GM10266 (cell line): ENCODE measurements at regions not wholly inside any gene's neighbourhood (a gene's known extent, or its start where the extent isn't known, plus 50 kb on each side); places are given as distances from the start of the nearest gene placed in this dataset.
A peak's percentile ranks its signal among the peaks of the same experiment; 100 is the strongest.

ENCODE experiments used
- DNase-seq: peaks from one replicate; pipeline ENCODE4 v3.0.0; 2012; ENCODE audit errors: extremely low spot score
- TF ChIP-seq, protein P1 (sequence below): IDR thresholded peaks from 2 replicates; pipeline ENCODE4 v1.5.1; 2012; ENCODE audit warnings: mild to moderate bottlenecking, low read depth; ENCODE audit not compliant: control insufficient read depth, insufficient read depth; ENCODE audit errors: missing control alignments

DNA sequence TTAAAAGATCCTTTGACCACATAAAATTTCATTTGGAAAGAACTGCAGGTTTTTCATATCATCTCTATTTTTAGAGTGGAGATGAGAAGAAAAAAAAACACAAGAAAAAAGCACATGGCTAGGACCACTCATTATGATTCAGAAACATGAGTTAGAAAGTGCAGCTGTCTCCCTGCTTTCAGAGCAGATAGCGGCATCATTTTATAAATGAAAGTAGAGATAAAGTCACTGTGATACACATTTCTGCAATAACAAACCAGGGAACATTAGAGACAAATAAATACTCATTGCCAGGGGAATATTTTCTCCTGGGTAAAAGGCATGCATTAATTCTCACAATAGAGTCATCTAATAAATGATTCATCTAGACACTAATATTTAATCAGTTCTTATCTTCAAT lies 87.5 kb upstream of the PLPPR4 start:
- no peak for DNase-seq
- TF ChIP-seq, protein P1, sequence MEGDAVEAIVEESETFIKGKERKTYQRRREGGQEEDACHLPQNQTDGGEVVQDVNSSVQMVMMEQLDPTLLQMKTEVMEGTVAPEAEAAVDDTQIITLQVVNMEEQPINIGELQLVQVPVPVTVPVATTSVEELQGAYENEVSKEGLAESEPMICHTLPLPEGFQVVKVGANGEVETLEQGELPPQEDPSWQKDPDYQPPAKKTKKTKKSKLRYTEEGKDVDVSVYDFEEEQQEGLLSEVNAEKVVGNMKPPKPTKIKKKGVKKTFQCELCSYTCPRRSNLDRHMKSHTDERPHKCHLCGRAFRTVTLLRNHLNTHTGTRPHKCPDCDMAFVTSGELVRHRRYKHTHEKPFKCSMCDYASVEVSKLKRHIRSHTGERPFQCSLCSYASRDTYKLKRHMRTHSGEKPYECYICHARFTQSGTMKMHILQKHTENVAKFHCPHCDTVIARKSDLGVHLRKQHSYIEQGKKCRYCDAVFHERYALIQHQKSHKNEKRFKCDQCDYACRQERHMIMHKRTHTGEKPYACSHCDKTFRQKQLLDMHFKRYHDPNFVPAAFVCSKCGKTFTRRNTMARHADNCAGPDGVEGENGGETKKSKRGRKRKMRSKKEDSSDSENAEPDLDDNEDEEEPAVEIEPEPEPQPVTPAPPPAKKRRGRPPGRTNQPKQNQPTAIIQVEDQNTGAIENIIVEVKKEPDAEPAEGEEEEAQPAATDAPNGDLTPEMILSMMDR, result no peak

DNA sequence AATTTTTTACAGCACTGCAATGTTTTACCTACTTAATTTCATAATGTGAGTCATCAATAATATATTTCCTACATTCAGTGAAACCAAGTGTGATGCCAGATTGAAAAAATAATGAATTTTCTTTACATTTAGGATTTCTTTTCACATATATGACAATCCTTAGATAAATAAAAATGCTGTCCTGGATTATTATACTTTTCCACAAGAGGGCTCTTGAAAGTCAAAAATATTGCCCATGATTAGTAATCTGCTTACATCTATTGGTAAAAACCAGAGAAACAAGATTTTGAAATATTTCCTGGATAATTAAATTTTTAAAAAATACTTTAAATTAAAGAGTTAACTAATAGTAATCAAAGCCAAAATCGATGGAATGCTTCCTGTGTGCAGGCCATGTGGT lies 86.8 kb upstream of the PLPPR4 start:
- TF ChIP-seq, protein P1, result no peak
- DNase-seq, result no peak

DNA sequence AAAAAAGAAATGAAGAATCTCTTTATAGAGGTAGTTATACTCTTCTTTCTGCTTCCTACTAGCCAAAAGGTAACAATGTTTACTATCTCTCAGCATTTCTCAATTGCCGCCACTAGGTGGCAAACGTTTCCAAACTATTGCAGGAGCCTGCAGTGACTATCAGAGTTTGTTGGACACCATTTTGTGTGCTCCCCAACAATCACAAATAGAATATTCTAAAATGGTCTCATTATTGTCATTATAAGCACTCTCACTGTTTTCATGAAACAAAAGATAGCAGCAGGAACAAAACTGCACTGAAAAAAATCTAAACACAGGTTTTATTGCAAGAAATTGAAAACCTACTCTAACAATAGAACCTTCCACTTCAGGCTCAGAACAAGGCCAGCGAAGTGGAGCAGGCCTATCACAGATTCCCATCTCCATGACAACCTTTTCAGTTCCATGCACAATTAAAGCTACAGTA lies 83.9 kb upstream of the PLPPR4 start:
- TF ChIP-seq, protein P1, result peak; percentile 76
- DNase-seq, result peak; percentile 43

DNA sequence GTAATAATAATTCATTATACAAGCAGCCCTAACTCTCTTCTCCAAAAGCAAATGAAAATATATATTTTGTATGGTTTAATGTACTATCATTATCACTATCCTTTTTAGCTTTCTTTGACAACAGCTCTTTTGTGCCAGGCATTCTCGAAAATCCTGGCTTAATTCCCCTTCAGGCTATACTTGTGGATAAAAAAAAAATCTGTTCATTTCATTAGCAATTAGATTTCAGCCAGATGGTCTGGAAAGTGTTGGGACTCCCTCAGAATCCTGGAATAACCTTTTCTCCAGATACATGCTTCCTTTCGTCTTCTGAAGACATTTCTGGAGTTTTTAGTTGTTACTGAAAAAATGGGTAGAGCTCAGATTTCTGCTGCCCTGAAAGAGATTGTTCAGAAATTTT lies 83.4 kb upstream of the PLPPR4 start:
- TF ChIP-seq, protein P1, result no peak

DNA sequence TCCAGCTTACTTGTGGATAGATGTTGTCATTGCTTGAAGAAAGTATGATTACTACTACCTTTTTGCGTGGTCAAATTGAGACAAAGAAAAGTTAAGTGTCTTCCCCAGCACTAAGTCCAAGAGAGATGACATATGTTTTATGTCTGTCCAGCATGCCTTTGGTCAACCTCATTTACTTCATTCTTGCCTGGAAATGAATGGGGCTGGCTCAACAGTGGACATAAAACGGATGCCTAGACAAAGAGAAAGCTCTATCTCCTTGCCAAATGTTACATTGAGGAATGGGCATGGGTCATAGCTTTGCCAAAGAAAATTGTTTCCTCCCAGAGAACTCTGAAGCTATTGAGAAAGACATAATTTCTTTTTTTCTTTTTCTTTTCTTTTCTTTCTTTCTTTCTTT lies 82.4 kb upstream of the PLPPR4 start:
- TF ChIP-seq, protein P1, result no peak
- DNase-seq, result no peak

More for the DNA sequence above, 83.4 kb upstream of the PLPPR4 start:
- DNase-seq, result no peak

DNA sequence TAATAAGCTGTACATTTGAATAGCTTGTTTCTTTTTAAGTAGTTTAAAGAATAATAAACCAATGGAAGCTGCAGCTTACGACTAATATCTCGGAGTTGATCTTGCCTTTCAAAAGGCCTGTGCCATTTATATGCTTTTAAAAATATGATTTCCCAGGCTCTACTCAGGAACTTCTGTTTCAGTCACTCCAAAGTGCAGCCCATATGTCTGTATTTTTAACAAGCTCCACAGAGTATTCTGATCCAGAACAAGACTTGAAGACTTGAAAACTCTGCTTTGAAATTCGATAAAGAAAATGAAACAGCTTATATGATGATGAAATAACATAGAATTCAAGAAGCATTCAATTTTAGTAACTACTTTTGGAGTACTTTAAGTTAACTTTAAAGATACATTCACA lies 79.1 kb upstream of the PLPPR4 start:
- no peak for DNase-seq

DNA sequence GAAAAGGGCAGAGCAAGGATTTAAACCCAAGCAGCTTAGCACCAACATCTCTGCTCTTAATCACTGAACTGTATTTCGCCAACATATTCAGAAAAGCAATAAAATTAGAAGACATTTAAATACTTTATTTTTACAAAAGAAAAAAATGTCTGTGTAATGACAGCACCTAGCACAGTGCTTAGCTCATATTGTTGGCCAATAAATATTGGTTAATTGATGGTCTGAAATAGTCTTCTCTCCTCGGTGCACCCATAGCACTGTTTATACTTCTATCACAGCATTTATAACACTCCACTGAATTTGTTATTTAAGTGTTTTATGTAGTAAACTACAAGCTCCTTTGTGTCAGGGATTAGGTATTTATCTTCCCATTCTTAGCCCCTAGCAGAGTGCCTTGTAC lies 70.9 kb upstream of the PLPPR4 start:
- TF ChIP-seq, protein P1, result no peak
- DNase-seq, result no peak

More for the DNA sequence above, 79.1 kb upstream of the PLPPR4 start:
- TF ChIP-seq, protein P1, result no peak
